ENCODE measurements at regions not wholly inside any gene's neighbourhood (a gene's known extent, or its start where the extent isn't known, plus 50 kb on each side); places are given as distances from the start of the nearest gene placed in this dataset.

GRCh38 chr3:22507709-22508108 is 695.4 kb upstream of the UBE2E2 start:
- no peak for DNase-seq (ENCODE audit: low read depth, low spot score)
- in situ Hi-C loops (cut with HindIII; ENCODE audit: low pct_unique_long_range_greater_than_20kb, low sequenced_read_pairs) = no loop called here

- DNase-seq (ENCODE audit: low read depth, low spot score) = no peak
- in situ Hi-C loops (cut with HindIII; ENCODE audit: low pct_unique_long_range_greater_than_20kb, low sequenced_read_pairs) = no loop called here
These were observed 679.2 kb upstream of the UBE2E2 start for GRCh38 chr3:22523925-22524324.

GRCh38 chr3:22526266-22526837 is 676.8 kb upstream of the UBE2E2 start:
- in situ Hi-C loops (cut with HindIII; ENCODE audit: low pct_unique_long_range_greater_than_20kb, low sequenced_read_pairs) = no loop called here
- no peak for DNase-seq (ENCODE audit: low read depth, low spot score)

GRCh38 chr3:22536541-22536940 is 666.6 kb upstream of the UBE2E2 start:
- DNase-seq (ENCODE audit: low read depth, low spot score) = no peak
- in situ Hi-C loops (cut with HindIII; ENCODE audit: low pct_unique_long_range_greater_than_20kb, low sequenced_read_pairs) = no loop called here

GRCh38 chr3:22537560-22537959 is 665.6 kb upstream of the UBE2E2 start:
- in situ Hi-C loops (cut with HindIII; ENCODE audit: low pct_unique_long_range_greater_than_20kb, low sequenced_read_pairs) = no loop called here
- DNase-seq (ENCODE audit: low read depth, low spot score) = no peak

GRCh38 chr3:22542311-22542710 is 660.8 kb upstream of the UBE2E2 start:
- no peak for DNase-seq (ENCODE audit: low read depth, low spot score)
- in situ Hi-C loops (cut with HindIII; ENCODE audit: low pct_unique_long_range_greater_than_20kb, low sequenced_read_pairs) = no loop called here

GRCh38 chr3:22555753-22556435 is 647.2 kb upstream of the UBE2E2 start:
- no peak for DNase-seq (ENCODE audit: low read depth, low spot score)
- in situ Hi-C loops (cut with HindIII; ENCODE audit: low pct_unique_long_range_greater_than_20kb, low sequenced_read_pairs) = no loop called here

GRCh38 chr3:22565393-22565792 is 637.7 kb upstream of the UBE2E2 start:
- in situ Hi-C loops (cut with HindIII; ENCODE audit: low pct_unique_long_range_greater_than_20kb, low sequenced_read_pairs) = no loop called here
- DNase-seq (ENCODE audit: low read depth, low spot score) = no peak

GRCh38 chr3:22568285-22568684 is 634.8 kb upstream of the UBE2E2 start:
- in situ Hi-C loops (cut with HindIII; ENCODE audit: low pct_unique_long_range_greater_than_20kb, low sequenced_read_pairs) = no loop called here
- no peak for DNase-seq (ENCODE audit: low read depth, low spot score)

- peak; percentile 90 for DNase-seq (ENCODE audit: low read depth, low spot score)
These were observed 633.6 kb upstream of the UBE2E2 start for GRCh38 chr3:22569570-22569969.

GRCh38 chr3:22581007-22581406 is 622.1 kb upstream of the UBE2E2 start:
- in situ Hi-C loops (cut with HindIII; ENCODE audit: low pct_unique_long_range_greater_than_20kb, low sequenced_read_pairs) = no loop called here
- no peak for DNase-seq (ENCODE audit: low read depth, low spot score)

More at GRCh38 chr3:22569570-22569969, 633.6 kb upstream of the UBE2E2 start:
- in situ Hi-C loops (cut with HindIII; ENCODE audit: low pct_unique_long_range_greater_than_20kb, low sequenced_read_pairs) = no loop called here

GRCh38 chr3:22582266-22582665 is 620.9 kb upstream of the UBE2E2 start:
- in situ Hi-C loops (cut with HindIII; ENCODE audit: low pct_unique_long_range_greater_than_20kb, low sequenced_read_pairs) = no loop called here
- DNase-seq (ENCODE audit: low read depth, low spot score) = peak; percentile 97

GRCh38 chr3:22585504-22585903 is 617.6 kb upstream of the UBE2E2 start:
- in situ Hi-C loops (cut with HindIII; ENCODE audit: low pct_unique_long_range_greater_than_20kb, low sequenced_read_pairs) = no loop called here
- DNase-seq (ENCODE audit: low read depth, low spot score) = no peak

GRCh38 chr3:22585911-22586310 is 617.2 kb upstream of the UBE2E2 start:
- in situ Hi-C loops (cut with HindIII; ENCODE audit: low pct_unique_long_range_greater_than_20kb, low sequenced_read_pairs) = no loop called here
- DNase-seq (ENCODE audit: low read depth, low spot score) = no peak

- DNase-seq (ENCODE audit: low read depth, low spot score) = no peak
- in situ Hi-C loops (cut with HindIII; ENCODE audit: low pct_unique_long_range_greater_than_20kb, low sequenced_read_pairs) = no loop called here
These were observed 615.7 kb upstream of the UBE2E2 start for GRCh38 chr3:22587446-22587845.

- no peak for DNase-seq (ENCODE audit: low read depth, low spot score)
- in situ Hi-C loops (cut with HindIII; ENCODE audit: low pct_unique_long_range_greater_than_20kb, low sequenced_read_pairs) = no loop called here
These were observed 609.5 kb upstream of the UBE2E2 start for GRCh38 chr3:22593638-22594037.

- DNase-seq (ENCODE audit: low read depth, low spot score) = no peak
- in situ Hi-C loops (cut with HindIII; ENCODE audit: low pct_unique_long_range_greater_than_20kb, low sequenced_read_pairs) = no loop called here
These were observed 608.1 kb upstream of the UBE2E2 start for GRCh38 chr3:22594990-22595389.

GRCh38 chr3:22606461-22606860 is 596.7 kb upstream of the UBE2E2 start:
- in situ Hi-C loops (cut with HindIII; ENCODE audit: low pct_unique_long_range_greater_than_20kb, low sequenced_read_pairs) = no loop called here
- no peak for DNase-seq (ENCODE audit: low read depth, low spot score)

GRCh38 chr3:22606938-22607337 is 596.2 kb upstream of the UBE2E2 start:
- DNase-seq (ENCODE audit: low read depth, low spot score) = no peak
- in situ Hi-C loops (cut with HindIII; ENCODE audit: low pct_unique_long_range_greater_than_20kb, low sequenced_read_pairs) = no loop called here

Data from SK-MEL-5 (cell line).